Memory B cell (primary cell): ENCODE measurements at regions not wholly inside any gene's neighbourhood (a gene's known extent, or its start where the extent isn't known, plus 50 kb on each side); places are given as distances from the start of the nearest gene placed in this dataset.

Source experiments
- ATAC-seq: fragments of 150-1000 bp; cut with Tn5 transposase; 2 replicates; pipeline ENCODE4 v1.10.0; 2021; ENCODE audit warnings: low read depth, mild to moderate bottlenecking, moderate library complexity
- DNase-seq, 2 donors: peaks; one replicate each; pipeline ENCODE4 v3.0.0; 2022; ENCODE audit warnings: low spot score in 2 of 2
- H3K27ac Mint-ChIP-seq: one replicate; pipeline ENCODE4 v1.8.0; 2022; ENCODE audit warnings: mild to moderate bottlenecking, moderate library complexity, mixed read lengths
- H3K27me3 Mint-ChIP-seq: one replicate; pipeline ENCODE4 v1.8.0; 2022; ENCODE audit warnings: mixed read lengths
- H3K36me3 Mint-ChIP-seq: one replicate; pipeline ENCODE4 v1.8.0; 2022; ENCODE audit warnings: mild to moderate bottlenecking, mixed read lengths
- H3K4me1 Mint-ChIP-seq: one replicate; pipeline ENCODE4 v1.8.0; 2022; ENCODE audit warnings: mixed read lengths
- H3K4me3 Mint-ChIP-seq: one replicate; pipeline ENCODE4 v1.8.0; 2022; ENCODE audit warnings: mild to moderate bottlenecking, moderate library complexity, mixed read lengths
- H3K9me3 Mint-ChIP-seq: one replicate; pipeline ENCODE4 v1.8.0; 2022; ENCODE audit warnings: mixed read lengths

GRCh38 chr4:89618151-89618550 is 218.8 kb downstream of the SNCA start:
- Mint-ChIP-seq H3K4me1 (no peaks in the 10 kb centered on the region), H3K36me3 (no peaks in the 10 kb centered on the region), H3K9me3 (no peaks in the 10 kb centered on the region), H3K4me3 (no peak overlapping the region), H3K27ac (no peak overlapping the region), H3K27me3 (peaks cover 5% of the 10 kb centered on the region)
- DNase-seq, result no peak
- no peak for ATAC-seq

DNA sequence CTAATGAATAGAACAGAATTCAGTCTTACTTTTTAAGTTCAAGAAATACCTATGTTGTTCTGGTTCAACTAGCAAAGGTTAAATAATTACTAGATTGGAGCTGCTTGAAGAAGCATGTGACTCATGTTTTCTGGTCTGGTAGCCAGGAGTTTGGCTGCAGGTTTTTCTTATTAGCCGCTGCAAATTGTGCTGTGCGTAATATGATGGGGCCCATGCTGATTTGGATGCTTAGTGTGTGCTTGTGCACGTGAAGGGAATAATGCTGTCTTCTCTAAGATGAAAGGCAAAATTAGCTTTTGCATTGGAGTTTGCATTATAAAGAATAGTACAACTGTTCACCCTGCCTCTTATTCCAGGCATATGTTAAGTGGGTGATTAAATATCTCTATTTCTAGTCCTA is 219.6 kb downstream of the SNCA start:
- Mint-ChIP-seq H3K27ac (no peak overlapping the region), H3K9me3 (peaks cover 1% of the 10 kb centered on the region), H3K27me3 (peaks cover 5% of the 10 kb centered on the region), H3K4me1 (no peaks in the 10 kb centered on the region), H3K4me3 (no peak overlapping the region), H3K36me3 (no peaks in the 10 kb centered on the region)
- ATAC-seq (no peak), DNase-seq (no peak)

DNA sequence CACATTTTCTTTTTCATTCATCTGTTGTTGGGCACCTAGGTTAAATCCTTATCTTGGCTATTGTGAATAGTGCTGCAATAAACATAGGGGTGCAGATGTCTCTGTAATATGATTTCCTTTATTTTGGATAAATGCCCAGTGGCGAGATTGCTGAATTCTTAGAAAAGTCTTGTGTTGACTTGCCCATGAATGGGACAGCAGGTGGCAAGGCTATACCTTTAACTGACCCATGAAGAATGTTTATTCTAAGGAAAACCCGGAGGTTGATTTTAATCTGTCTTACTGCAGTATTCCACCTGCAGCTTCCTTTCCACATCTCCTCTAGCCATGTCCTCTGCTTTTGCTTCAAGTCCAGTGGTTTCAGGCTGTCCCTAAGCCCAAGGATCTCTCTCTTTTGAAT is 220.6 kb downstream of the SNCA start:
- no peak for ATAC-seq
- Mint-ChIP-seq H3K9me3 (peaks cover 1% of the 10 kb centered on the region), H3K36me3 (no peaks in the 10 kb centered on the region)

DNA sequence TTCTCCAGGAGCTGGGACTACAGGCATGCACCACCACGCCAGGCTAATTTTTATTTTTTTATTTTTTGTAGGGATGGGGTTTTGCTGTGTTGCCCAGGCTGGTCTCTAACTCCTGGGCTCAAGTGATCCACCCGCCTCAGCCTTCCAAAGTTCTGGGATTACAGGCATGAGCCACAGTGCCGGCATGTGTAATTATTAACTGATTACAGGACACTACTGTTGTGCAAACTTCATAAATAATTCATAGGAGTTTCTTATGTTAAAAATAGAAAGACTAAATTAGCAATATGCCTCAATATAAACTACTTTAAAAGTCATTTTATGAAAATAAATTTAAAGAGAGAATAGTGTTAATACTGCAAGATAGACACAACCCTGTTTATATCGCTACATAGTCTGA is 221.9 kb downstream of the SNCA start:
- H3K36me3 Mint-ChIP-seq, result no peaks in the 10 kb centered on the region
- H3K4me1 Mint-ChIP-seq, result no peaks in the 10 kb centered on the region
- no peak overlapping the region for H3K4me3 Mint-ChIP-seq
- H3K9me3 Mint-ChIP-seq, result peaks cover 1% of the 10 kb centered on the region
- ATAC-seq (no peak), DNase-seq (no peak)
- H3K27me3 Mint-ChIP-seq, result peaks cover 4% of the 10 kb centered on the region
- no peak overlapping the region for H3K27ac Mint-ChIP-seq

More for the DNA sequence above, 220.6 kb downstream of the SNCA start:
- Mint-ChIP-seq H3K4me1 (no peaks in the 10 kb centered on the region), H3K27ac (no peak overlapping the region), H3K27me3 (peaks cover 4% of the 10 kb centered on the region), H3K4me3 (no peak overlapping the region)
- no peak for DNase-seq

GRCh38 chr4:89614155-89614554 is 222.8 kb downstream of the SNCA start:
- DNase-seq (no peak), ATAC-seq (no peak)
- H3K36me3 Mint-ChIP-seq, result no peaks in the 10 kb centered on the region
- H3K27ac Mint-ChIP-seq, result no peak overlapping the region
- H3K4me1 Mint-ChIP-seq, result no peaks in the 10 kb centered on the region
- peaks cover 1% of the 10 kb centered on the region for H3K9me3 Mint-ChIP-seq
- peaks cover under 1% of the 10 kb centered on the region for H3K27me3 Mint-ChIP-seq
- H3K4me3 Mint-ChIP-seq, result no peak overlapping the region

DNA sequence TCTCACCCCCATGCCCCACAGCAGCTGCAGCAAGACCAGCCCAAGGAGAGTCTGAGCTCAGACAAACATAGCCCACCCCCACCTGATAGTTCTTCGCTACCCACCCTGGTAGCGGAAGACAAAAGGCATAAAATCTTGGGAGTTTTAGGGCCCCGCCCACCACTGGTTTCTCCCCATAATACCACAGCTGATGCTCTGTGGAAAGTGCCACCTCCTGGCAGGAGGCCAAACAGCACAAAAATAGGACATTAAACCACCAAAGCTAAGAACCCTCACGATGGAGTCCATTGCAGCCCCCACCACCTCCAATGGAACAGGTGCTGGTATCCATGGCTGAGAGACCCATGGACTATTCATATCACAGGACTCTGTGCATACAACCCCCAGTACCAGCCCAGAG is 226.7 kb downstream of the SNCA start:
- Mint-ChIP-seq H3K4me3 (no peak overlapping the region), H3K36me3 (no peaks in the 10 kb centered on the region), H3K4me1 (no peaks in the 10 kb centered on the region), H3K27ac (no peak overlapping the region), H3K27me3 (no peaks in the 10 kb centered on the region), H3K9me3 (peaks cover 1% of the 10 kb centered on the region)
- DNase-seq (no peak), ATAC-seq (no peak)

- ATAC-seq (no peak), DNase-seq (no peak)
- Mint-ChIP-seq H3K27ac (no peak overlapping the region), H3K27me3 (no peaks in the 10 kb centered on the region), H3K36me3 (no peaks in the 10 kb centered on the region), H3K4me3 (no peak overlapping the region), H3K4me1 (no peaks in the 10 kb centered on the region), H3K9me3 (peaks cover 1% of the 10 kb centered on the region)
Measured at GRCh38 chr4:89609756-89610155, 227.2 kb downstream of the SNCA start.

DNA sequence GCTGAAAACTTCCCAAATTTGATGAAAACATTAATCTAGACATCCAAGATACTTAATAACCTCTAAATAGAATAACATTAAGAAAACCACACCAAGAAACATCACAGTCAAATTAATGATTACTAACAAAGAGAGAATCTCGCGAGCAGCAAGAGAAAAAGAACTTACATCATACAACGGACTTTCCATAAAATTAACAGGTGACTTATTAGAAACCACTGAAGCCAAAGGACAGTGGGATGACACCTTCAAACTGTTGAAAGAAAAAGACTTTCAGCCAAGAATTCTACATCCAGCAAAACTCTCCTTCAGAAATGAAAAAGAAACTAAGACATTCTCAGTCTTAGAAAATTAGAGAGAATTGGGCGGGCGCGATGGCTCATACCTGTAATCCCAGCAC is 232.0 kb downstream of the SNCA start:
- H3K27me3 Mint-ChIP-seq, result peaks cover 8% of the 10 kb centered on the region
- ATAC-seq, result no peak

DNA sequence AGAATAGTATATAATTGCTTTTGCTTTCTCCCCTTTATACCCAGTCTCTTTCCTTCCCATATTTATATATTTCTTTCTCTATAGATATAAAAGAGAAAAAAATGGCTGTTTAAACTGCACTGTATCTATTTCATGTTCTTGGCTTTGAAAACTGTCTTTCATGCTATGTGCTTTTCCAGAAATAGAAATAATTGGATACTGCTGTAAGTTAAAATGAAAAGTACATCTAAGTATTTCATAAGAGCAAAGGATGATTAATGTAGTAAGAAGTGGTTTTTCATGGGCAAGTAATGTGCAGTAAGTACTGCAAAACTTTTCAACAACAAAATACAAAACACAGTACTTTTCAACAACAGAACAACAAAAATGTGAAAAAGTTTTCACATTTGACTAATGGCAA is 237.9 kb downstream of the SNCA start:
- ATAC-seq (no peak), DNase-seq (no peak)
- H3K36me3 Mint-ChIP-seq, result no peaks in the 10 kb centered on the region
- H3K27me3 Mint-ChIP-seq, result peaks cover 8% of the 10 kb centered on the region
- no peaks in the 10 kb centered on the region for H3K4me1 Mint-ChIP-seq
- H3K27ac Mint-ChIP-seq, result no peak overlapping the region
- H3K9me3 Mint-ChIP-seq, result no peaks in the 10 kb centered on the region
- no peak overlapping the region for H3K4me3 Mint-ChIP-seq

More for the DNA sequence above, 232.0 kb downstream of the SNCA start:
- Mint-ChIP-seq H3K4me3 (no peak overlapping the region), H3K9me3 (no peaks in the 10 kb centered on the region), H3K27ac (no peak overlapping the region), H3K36me3 (no peaks in the 10 kb centered on the region), H3K4me1 (no peaks in the 10 kb centered on the region)
- DNase-seq, result no peak

- ATAC-seq, result no peak
- Mint-ChIP-seq H3K36me3 (no peaks in the 10 kb centered on the region), H3K27me3 (peaks cover 8% of the 10 kb centered on the region), H3K9me3 (no peaks in the 10 kb centered on the region), H3K27ac (no peak overlapping the region), H3K4me3 (no peak overlapping the region), H3K4me1 (no peaks in the 10 kb centered on the region)
- no peak for DNase-seq
Measured at GRCh38 chr4:89598602-89599001, 238.4 kb downstream of the SNCA start.

DNA sequence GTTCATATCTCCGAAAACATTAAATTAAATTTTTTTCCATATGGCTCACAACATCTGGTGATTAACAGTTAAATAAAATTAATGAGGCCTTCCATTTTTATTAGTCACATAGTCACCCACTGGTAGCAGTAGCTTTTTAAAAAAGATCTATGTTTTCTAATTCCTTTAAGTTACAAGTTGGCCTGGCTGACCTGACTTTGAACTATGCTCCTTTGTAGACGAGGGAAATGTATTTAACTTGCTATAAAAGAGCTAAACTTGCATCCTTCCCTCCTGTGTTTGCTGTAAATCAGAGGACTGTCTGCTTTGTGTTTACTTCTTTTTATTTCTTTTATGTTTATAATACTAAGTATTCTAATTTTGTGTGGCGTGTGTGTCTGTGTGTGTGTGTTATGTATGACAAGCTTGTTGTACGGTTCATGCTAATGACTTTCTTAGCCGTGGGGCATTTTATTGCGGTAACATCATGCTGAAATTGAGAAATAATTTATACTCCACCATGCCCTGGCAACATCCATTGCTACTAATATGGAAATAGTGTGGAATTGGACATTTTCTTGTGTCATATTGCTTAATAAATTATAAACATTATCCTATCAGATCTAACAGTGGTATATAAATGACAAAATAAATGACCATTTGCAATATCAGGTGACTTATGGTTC is 241.7 kb downstream of the SNCA start:
- ATAC-seq (no peak), DNase-seq (no peak)
- no peak overlapping the region for H3K4me3 Mint-ChIP-seq
- no peaks in the 10 kb centered on the region for H3K36me3 Mint-ChIP-seq
- H3K27ac Mint-ChIP-seq, result no peak overlapping the region
- H3K27me3 Mint-ChIP-seq, result peaks cover under 1% of the 10 kb centered on the region
- no peaks in the 10 kb centered on the region for H3K9me3 Mint-ChIP-seq
- no peaks in the 10 kb centered on the region for H3K4me1 Mint-ChIP-seq

DNA sequence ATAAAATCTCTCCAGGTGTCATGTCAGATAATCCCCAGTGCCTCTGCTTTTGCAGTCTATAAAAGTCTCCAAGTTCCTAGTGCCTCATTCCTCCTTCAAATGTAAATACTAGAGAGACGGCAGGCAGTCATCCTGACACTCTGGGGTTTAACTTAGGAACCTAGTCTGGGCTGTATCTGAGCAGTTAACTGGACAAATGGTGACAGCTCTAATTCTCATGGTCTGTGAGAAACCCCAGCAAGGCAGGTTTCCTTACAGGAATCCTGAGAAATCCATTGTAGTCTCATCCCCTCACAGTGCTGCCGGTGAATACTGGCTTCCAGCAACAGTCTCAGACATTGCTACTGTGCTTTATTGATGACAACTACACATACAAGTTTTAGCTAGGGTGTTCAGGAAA is 246.8 kb downstream of the SNCA start:
- no peaks in the 10 kb centered on the region for H3K4me1 Mint-ChIP-seq
- DNase-seq (no peak), ATAC-seq (no peak)
- H3K4me3 Mint-ChIP-seq, result no peak overlapping the region
- H3K9me3 Mint-ChIP-seq, result no peaks in the 10 kb centered on the region
- H3K27me3 Mint-ChIP-seq, result peaks cover 1% of the 10 kb centered on the region
- H3K36me3 Mint-ChIP-seq, result no peaks in the 10 kb centered on the region
- no peak overlapping the region for H3K27ac Mint-ChIP-seq

- no peak for ATAC-seq
- H3K4me3 Mint-ChIP-seq, result no peak overlapping the region
- H3K9me3 Mint-ChIP-seq, result no peaks in the 10 kb centered on the region
- H3K27me3 Mint-ChIP-seq, result peaks cover 4% of the 10 kb centered on the region
- no peak for DNase-seq
- no peaks in the 10 kb centered on the region for H3K36me3 Mint-ChIP-seq
- H3K27ac Mint-ChIP-seq, result no peak overlapping the region
- no peaks in the 10 kb centered on the region for H3K4me1 Mint-ChIP-seq
Measured at GRCh38 chr4:89588421-89588820, 248.5 kb downstream of the SNCA start.

DNA sequence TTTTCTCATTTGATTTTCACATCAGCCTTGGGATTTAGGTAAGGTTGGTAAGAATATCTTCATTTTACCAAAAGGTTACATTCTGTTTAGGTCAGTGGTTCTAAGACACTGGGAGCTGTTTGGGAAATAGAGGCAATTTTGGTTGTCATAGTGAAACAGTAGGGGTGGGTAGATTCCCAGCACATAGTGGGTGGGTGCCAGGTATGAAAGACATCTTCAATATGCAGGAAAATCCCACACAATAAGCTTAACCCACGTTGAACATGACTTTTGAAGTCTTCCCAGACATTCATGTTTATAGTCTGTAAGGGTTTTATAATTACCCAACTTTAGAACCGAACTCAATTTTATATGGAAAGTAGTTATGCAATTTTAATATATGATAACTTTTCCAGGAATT is 249.6 kb downstream of the SNCA start:
- no peak for ATAC-seq
- H3K9me3 Mint-ChIP-seq, result no peaks in the 10 kb centered on the region
- no peaks in the 10 kb centered on the region for H3K4me1 Mint-ChIP-seq
- H3K27ac Mint-ChIP-seq, result no peak overlapping the region
- no peak for DNase-seq
- no peaks in the 10 kb centered on the region for H3K36me3 Mint-ChIP-seq
- no peak overlapping the region for H3K4me3 Mint-ChIP-seq
- H3K27me3 Mint-ChIP-seq, result peaks cover 6% of the 10 kb centered on the region

DNA sequence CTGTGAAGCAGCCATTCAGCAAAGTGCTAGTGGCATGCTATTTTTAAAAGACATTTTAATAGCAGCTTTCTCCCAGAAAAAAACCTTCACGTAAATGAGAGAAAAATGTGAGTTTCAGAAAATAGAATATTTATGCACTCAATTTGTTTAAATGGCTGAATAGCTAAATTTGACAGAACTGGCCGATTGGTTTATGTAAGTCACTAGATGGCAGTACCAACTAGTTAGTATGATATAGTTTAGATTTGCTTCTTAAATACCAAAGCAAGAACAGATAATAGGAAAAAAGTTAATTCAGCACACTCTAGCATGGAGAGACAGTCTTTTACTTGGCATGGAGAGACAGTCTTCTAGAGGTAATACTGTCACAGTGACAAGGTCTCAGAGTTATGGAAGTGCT is 250.1 kb downstream of the SNCA start:
- no peak for DNase-seq
- H3K27ac Mint-ChIP-seq, result no peak overlapping the region
- peaks cover 6% of the 10 kb centered on the region for H3K27me3 Mint-ChIP-seq

More for the DNA sequence above, 250.1 kb downstream of the SNCA start:
- Mint-ChIP-seq H3K9me3 (no peaks in the 10 kb centered on the region), H3K4me1 (no peaks in the 10 kb centered on the region), H3K36me3 (no peaks in the 10 kb centered on the region), H3K4me3 (no peak overlapping the region)
- ATAC-seq, result no peak
